Sigmoid colon (tissue), 3 donors: ENCODE measurements at regions not wholly inside any gene's neighbourhood (a gene's known extent, or its start where the extent isn't known, plus 50 kb on each side); places are given as distances from the start of the nearest gene placed in this dataset.
"Not testable (repeated sequence)": the region's sequence is repeated elsewhere in the genome, so short reads cannot be mapped to it uniquely, and the experiment has no call there.

Source experiments
- POLR2A ChIP-seq, 2 donors: fragments of 450-650 bp; IDR thresholded peaks; one replicate each; pipeline ENCODE4 v1.6.1; 2016; ENCODE audit warnings: antibody characterized with exemption in 2 of 2, mild to moderate bottlenecking in 2 of 2, moderate library complexity in 2 of 2
- TF ChIP-seq, protein P1 (sequence below), 4 experiments: fragments of 450-650 bp in 3 of 4; fragments of 200-600 bp in 1 of 4; IDR thresholded peaks; one replicate each; pipeline ENCODE4 v1.5.1; 2016 to 2019; ENCODE audit warnings: antibody characterized with exemption in 4 of 4, mild to moderate bottlenecking in 3 of 4, moderate library complexity in 2 of 4

DNA sequence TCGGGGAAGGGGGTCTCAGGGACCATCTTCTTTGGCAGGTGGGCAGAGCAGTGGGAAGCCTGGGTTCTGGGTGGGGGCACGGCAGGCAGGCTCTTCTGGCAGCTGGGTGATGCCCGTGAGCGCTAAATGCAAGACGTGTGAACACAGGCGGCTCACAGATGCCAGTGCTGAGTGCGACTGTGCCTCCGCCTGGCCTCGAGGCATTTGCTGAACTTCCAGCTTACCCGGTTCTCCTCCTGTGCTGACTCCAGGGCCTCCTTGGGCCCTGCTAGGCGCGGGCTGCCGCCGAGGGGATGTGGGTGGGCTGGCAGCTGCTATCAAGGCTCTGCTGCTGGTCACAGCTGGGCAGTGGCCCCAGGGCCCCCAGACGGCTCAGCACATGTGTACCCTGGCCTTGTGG lies 3947.8 kb upstream of the TPTE start:
- TF ChIP-seq, protein P1, sequence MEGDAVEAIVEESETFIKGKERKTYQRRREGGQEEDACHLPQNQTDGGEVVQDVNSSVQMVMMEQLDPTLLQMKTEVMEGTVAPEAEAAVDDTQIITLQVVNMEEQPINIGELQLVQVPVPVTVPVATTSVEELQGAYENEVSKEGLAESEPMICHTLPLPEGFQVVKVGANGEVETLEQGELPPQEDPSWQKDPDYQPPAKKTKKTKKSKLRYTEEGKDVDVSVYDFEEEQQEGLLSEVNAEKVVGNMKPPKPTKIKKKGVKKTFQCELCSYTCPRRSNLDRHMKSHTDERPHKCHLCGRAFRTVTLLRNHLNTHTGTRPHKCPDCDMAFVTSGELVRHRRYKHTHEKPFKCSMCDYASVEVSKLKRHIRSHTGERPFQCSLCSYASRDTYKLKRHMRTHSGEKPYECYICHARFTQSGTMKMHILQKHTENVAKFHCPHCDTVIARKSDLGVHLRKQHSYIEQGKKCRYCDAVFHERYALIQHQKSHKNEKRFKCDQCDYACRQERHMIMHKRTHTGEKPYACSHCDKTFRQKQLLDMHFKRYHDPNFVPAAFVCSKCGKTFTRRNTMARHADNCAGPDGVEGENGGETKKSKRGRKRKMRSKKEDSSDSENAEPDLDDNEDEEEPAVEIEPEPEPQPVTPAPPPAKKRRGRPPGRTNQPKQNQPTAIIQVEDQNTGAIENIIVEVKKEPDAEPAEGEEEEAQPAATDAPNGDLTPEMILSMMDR (IDR thresholded peaks at IDR 0.05): not testable (repeated sequence)
- TF ChIP-seq POLR2A (IDR thresholded peaks at IDR 0.05): not testable (repeated sequence)
